Liver (tissue), 8 donors: ENCODE measurements at regions not wholly inside any gene's neighbourhood (a gene's known extent, or its start where the extent isn't known, plus 50 kb on each side); places are given as distances from the start of the nearest gene placed in this dataset.

Experiments used
- DNase-seq: peaks from one replicate; pipeline ENCODE4 v3.0.0-alpha.2; 2017; ENCODE audit warnings: low spot score
- H3K27ac ChIP-seq, 2 donors: one replicate each; pipeline ENCODE4 v1.7.0; 2013; ENCODE audit warnings: inconsistent platforms in 2 of 2, low read length in 2 of 2, control low read depth in 1 of 2, low read depth in 1 of 2, mild to moderate bottlenecking in 1 of 2
- H3K27me3 ChIP-seq, 4 donors: one replicate each; pipeline versions ENCODE4 v1.6.1 to v1.7.0; 2013; ENCODE audit warnings: low read length in 3 of 4, inconsistent platforms in 1 of 4, mild to moderate bottlenecking in 1 of 4, moderate library complexity in 1 of 4; ENCODE audit not compliant: control insufficient read depth in 4 of 4, insufficient read depth in 4 of 4
- H3K36me3 ChIP-seq, 4 donors: one replicate each; pipeline versions ENCODE4 v1.6.1 to v1.7.0; 2013; ENCODE audit warnings: low read length in 3 of 4, mild to moderate bottlenecking in 3 of 4, low read depth in 1 of 4, moderate library complexity in 1 of 4; ENCODE audit not compliant: control insufficient read depth in 4 of 4, insufficient read depth in 3 of 4
- H3K4me1 ChIP-seq, 4 donors: one replicate each; pipeline versions ENCODE4 v1.6.1 to v1.7.0; 2013; ENCODE audit warnings: low read length in 3 of 4, mild to moderate bottlenecking in 3 of 4, moderate library complexity in 1 of 4; ENCODE audit not compliant: control insufficient read depth in 4 of 4, insufficient read depth in 4 of 4
- H3K4me3 ChIP-seq, 3 donors: one replicate each; pipeline versions ENCODE4 v1.6.1 to v1.7.0; 2013; ENCODE audit warnings: low read length in 3 of 3, control low read depth in 1 of 3, low read depth in 1 of 3, mild to moderate bottlenecking in 1 of 3
- H3K9ac ChIP-seq, 2 donors: one replicate each; pipeline ENCODE4 v1.7.0; 2013; ENCODE audit warnings: low read length in 2 of 2, mild to moderate bottlenecking in 2 of 2, moderate library complexity in 2 of 2, control low read depth in 1 of 2, low read depth in 1 of 2
- H3K9me3 ChIP-seq, 4 donors: one replicate each; pipeline versions ENCODE4 v1.6.1 to v1.7.0; 2013; ENCODE audit warnings: low read length in 3 of 4; ENCODE audit not compliant: control insufficient read depth in 4 of 4
- EGR1 ChIP-seq, 2 donors: IDR thresholded peaks; 2 replicates each; pipeline ENCODE4 v1.6.1; 2016 to 2018; ENCODE audit warnings: antibody characterized with exemption in 2 of 2, low read depth in 2 of 2
- FOXA1 ChIP-seq: IDR thresholded peaks from 2 replicates; pipeline ENCODE4 v1.6.1; 2016; ENCODE audit warnings: antibody characterized with exemption
- FOXA2 ChIP-seq: IDR thresholded peaks from 2 replicates; pipeline ENCODE4 v1.6.1; 2016; ENCODE audit warnings: antibody characterized with exemption
- GABPA ChIP-seq, 2 donors: IDR thresholded peaks in 1 of 2; conservative IDR thresholded peaks in 1 of 2; 2 replicates each; pipeline ENCODE4 v1.6.1; 2016; ENCODE audit warnings: antibody characterized with exemption in 2 of 2, mild to moderate bottlenecking in 1 of 2, moderate library complexity in 1 of 2
- HNF4A ChIP-seq, 2 donors: conservative IDR thresholded peaks; 2 replicates each; pipeline ENCODE4 v1.6.1; 2016; ENCODE audit warnings: antibody characterized with exemption in 2 of 2, mild to moderate bottlenecking in 2 of 2
- HNF4G ChIP-seq: IDR thresholded peaks from 2 replicates; pipeline ENCODE4 v1.6.1; 2016; ENCODE audit warnings: antibody characterized with exemption
- JUND ChIP-seq, 2 donors: IDR thresholded peaks; 2 replicates each; pipeline ENCODE4 v1.6.1; 2016; ENCODE audit warnings: antibody characterized with exemption in 2 of 2
- NR2F2 ChIP-seq: IDR thresholded peaks from 2 replicates; pipeline ENCODE4 v1.6.1; 2016; ENCODE audit warnings: antibody characterized with exemption
- RAD21 ChIP-seq, 2 donors: IDR thresholded peaks; 2 replicates each; pipeline ENCODE4 v1.6.1; 2016; ENCODE audit warnings: antibody characterized with exemption in 2 of 2, mild to moderate bottlenecking in 2 of 2
- RXRA ChIP-seq, 2 donors: IDR thresholded peaks; 2 replicates each; pipeline ENCODE4 v1.6.1; 2017 to 2018; ENCODE audit warnings: antibody characterized with exemption in 2 of 2, mild to moderate bottlenecking in 1 of 2
- SP1 ChIP-seq: IDR thresholded peaks from 2 replicates; pipeline ENCODE4 v1.6.1; 2018; ENCODE audit warnings: antibody characterized with exemption, mild to moderate bottlenecking
- TAF1 ChIP-seq: conservative IDR thresholded peaks from 2 replicates; pipeline ENCODE4 v1.6.1; 2016; ENCODE audit warnings: antibody characterized with exemption, mild to moderate bottlenecking
- YY1 ChIP-seq: IDR thresholded peaks from 2 replicates; pipeline ENCODE4 v1.6.1; 2016; ENCODE audit warnings: antibody characterized with exemption, mild to moderate bottlenecking
- WGBS: extraction: QIAGEN DNeasy Blood & Tissue Kit; methylation state at CpG from one replicate; pipeline ENCODE4 v1.1.7; 2013; 5-methylcytosine and 5-hydroxymethylcytosine counted together
- TF ChIP-seq, protein P1 (sequence below): IDR thresholded peaks from 2 replicates; pipeline ENCODE4 v1.6.1; 2016; ENCODE audit warnings: antibody characterized with exemption, mild to moderate bottlenecking
- TF ChIP-seq, protein P2 (sequence below): IDR thresholded peaks from 2 replicates; pipeline ENCODE4 v1.6.1; 2016; ENCODE audit warnings: antibody characterized with exemption
- TF ChIP-seq, protein P3 (sequence below): fragments of 150-350 bp; IDR thresholded peaks from 2 replicates; pipeline ENCODE4 v1.5.1; 2017; ENCODE audit warnings: improper control_type of control experiment, low read depth, low read length; ENCODE audit not compliant: missing input control
- TF ChIP-seq, protein P4 (sequence below): IDR thresholded peaks from 2 replicates; pipeline ENCODE4 v1.6.1; 2016; ENCODE audit warnings: antibody characterized with exemption
- TF ChIP-seq, protein P5 (sequence below): IDR thresholded peaks from 2 replicates; pipeline ENCODE4 v1.6.1; 2016; ENCODE audit warnings: antibody characterized with exemption
- donor health status: healthy.
- donor health status: healthy.
- donor health status: healthy.
- donor health status: healthy.
- donor health status: healthy.

DNA sequence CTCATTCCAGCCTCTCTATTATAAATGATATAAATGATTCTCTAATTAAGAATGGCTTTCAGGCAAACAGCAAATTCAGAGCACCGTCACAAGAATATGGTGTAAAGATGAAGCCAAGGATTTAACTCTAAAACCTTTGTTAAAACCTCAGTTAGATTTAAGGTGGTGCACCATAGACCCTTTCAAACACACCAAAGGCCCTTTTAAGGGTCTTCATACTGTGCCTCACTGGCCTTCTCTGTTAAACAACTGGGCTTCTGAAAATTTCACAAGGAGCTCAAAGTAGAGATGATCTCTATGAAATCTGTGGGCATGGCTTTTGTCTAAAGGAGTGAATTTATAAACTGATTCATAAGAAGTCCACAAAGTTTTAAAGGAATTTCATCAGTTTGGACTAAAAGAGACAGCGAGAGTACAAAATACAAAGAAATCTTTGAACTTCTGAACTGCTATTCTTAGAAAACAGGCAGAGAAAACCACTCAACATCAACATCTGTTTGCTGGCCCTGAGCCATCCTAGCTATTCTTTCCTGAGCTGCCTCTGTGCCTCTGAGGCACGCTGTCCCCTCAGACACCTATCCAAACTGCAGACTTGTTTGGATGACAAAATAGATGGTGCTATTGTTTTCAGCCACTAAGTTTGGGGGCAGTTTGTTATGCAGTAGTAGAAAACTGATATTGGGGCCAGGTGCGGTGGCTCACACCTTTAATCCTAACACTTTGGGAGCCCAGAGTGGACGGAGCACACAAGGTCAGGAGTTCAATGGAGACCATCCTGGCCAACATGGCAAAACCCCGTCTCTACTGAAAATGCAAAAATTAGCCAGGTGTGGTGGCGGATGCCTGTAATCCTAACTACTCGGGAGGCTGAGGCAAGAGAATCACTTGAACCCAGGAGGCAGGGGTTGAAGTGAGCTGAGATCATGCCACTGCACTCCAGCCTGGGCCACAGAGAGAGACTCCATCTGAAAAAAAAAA lies 72.9 kb upstream of the MYCN start:
- Histone ChIP-seq H3K9me3 (no peaks in the 10 kb centered on the region), H3K9ac (no peak overlapping the region), H3K4me3 (no peak overlapping the region), H3K4me1 (peaks cover 0 to 13% (median 6%) of the 10 kb centered on the region in 4 donors), H3K36me3 (no peaks in the 10 kb centered on the region), H3K27me3 (no peaks in the 10 kb centered on the region), H3K27ac (no peak overlapping the region)
- TF ChIP-seq, protein P1, sequence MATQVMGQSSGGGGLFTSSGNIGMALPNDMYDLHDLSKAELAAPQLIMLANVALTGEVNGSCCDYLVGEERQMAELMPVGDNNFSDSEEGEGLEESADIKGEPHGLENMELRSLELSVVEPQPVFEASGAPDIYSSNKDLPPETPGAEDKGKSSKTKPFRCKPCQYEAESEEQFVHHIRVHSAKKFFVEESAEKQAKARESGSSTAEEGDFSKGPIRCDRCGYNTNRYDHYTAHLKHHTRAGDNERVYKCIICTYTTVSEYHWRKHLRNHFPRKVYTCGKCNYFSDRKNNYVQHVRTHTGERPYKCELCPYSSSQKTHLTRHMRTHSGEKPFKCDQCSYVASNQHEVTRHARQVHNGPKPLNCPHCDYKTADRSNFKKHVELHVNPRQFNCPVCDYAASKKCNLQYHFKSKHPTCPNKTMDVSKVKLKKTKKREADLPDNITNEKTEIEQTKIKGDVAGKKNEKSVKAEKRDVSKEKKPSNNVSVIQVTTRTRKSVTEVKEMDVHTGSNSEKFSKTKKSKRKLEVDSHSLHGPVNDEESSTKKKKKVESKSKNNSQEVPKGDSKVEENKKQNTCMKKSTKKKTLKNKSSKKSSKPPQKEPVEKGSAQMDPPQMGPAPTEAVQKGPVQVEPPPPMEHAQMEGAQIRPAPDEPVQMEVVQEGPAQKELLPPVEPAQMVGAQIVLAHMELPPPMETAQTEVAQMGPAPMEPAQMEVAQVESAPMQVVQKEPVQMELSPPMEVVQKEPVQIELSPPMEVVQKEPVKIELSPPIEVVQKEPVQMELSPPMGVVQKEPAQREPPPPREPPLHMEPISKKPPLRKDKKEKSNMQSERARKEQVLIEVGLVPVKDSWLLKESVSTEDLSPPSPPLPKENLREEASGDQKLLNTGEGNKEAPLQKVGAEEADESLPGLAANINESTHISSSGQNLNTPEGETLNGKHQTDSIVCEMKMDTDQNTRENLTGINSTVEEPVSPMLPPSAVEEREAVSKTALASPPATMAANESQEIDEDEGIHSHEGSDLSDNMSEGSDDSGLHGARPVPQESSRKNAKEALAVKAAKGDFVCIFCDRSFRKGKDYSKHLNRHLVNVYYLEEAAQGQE, result no peak
- TF ChIP-seq FOXA1 (no peak), NR2F2 (no peak), HNF4G (no peak), RAD21 (IDR thresholded peaks at IDR 0.05) (no peak), JUND (IDR thresholded peaks at IDR 0.05) (no peak), SP1 (no peak)
- TF ChIP-seq, protein P2, sequence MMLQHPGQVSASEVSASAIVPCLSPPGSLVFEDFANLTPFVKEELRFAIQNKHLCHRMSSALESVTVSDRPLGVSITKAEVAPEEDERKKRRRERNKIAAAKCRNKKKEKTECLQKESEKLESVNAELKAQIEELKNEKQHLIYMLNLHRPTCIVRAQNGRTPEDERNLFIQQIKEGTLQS, result no peak
- no peak for DNase-seq
- WGBS, result 97% methylated on average over 8 of the region's 8 CpGs

DNA sequence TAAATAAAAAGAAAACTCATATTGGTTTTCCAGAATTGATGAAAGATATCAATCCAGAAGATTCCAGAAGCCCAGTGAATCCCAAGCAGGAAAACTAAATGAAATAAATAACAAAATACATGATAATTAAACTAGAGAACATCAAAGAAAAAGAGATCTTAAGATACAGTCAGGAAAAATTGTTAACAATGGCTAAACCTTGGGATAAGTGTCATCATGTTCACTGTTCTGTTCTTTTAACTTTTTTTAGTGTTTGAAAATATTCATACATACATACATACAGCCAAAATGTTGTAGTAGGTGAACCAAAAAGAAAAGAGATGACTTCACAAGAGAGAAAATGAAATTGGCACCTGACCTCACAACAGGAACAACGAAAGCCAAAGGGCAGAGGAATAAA lies 72.2 kb upstream of the MYCN start:
- Histone ChIP-seq H3K4me3 (no peak overlapping the region), H3K9me3 (no peaks in the 10 kb centered on the region), H3K36me3 (no peaks in the 10 kb centered on the region), H3K27me3 (no peaks in the 10 kb centered on the region), H3K27ac (no peak overlapping the region), H3K4me1 (peaks cover 0 to 12% (median 6%) of the 10 kb centered on the region in 4 donors), H3K9ac (no peak overlapping the region)
- TF ChIP-seq RXRA (IDR thresholded peaks at IDR 0.05), result no peak
- no peak for TF ChIP-seq FOXA1
- no peak for TF ChIP-seq TAF1
- no peak for TF ChIP-seq JUND (IDR thresholded peaks at IDR 0.05)
- TF ChIP-seq HNF4A (conservative IDR thresholded peaks at IDR 0.05), result no peak
- TF ChIP-seq, protein P3, sequence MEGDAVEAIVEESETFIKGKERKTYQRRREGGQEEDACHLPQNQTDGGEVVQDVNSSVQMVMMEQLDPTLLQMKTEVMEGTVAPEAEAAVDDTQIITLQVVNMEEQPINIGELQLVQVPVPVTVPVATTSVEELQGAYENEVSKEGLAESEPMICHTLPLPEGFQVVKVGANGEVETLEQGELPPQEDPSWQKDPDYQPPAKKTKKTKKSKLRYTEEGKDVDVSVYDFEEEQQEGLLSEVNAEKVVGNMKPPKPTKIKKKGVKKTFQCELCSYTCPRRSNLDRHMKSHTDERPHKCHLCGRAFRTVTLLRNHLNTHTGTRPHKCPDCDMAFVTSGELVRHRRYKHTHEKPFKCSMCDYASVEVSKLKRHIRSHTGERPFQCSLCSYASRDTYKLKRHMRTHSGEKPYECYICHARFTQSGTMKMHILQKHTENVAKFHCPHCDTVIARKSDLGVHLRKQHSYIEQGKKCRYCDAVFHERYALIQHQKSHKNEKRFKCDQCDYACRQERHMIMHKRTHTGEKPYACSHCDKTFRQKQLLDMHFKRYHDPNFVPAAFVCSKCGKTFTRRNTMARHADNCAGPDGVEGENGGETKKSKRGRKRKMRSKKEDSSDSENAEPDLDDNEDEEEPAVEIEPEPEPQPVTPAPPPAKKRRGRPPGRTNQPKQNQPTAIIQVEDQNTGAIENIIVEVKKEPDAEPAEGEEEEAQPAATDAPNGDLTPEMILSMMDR, result no peak
- TF ChIP-seq, protein P1, result no peak
- TF ChIP-seq, protein P4, sequence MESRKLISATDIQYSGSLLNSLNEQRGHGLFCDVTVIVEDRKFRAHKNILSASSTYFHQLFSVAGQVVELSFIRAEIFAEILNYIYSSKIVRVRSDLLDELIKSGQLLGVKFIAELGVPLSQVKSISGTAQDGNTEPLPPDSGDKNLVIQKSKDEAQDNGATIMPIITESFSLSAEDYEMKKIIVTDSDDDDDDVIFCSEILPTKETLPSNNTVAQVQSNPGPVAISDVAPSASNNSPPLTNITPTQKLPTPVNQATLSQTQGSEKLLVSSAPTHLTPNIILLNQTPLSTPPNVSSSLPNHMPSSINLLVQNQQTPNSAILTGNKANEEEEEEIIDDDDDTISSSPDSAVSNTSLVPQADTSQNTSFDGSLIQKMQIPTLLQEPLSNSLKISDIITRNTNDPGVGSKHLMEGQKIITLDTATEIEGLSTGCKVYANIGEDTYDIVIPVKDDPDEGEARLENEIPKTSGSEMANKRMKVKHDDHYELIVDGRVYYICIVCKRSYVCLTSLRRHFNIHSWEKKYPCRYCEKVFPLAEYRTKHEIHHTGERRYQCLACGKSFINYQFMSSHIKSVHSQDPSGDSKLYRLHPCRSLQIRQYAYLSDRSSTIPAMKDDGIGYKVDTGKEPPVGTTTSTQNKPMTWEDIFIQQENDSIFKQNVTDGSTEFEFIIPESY, result no peak
- no peak for TF ChIP-seq FOXA2
- no peak for TF ChIP-seq EGR1 (IDR thresholded peaks at IDR 0.05; ENCODE audit: low read depth in 2 of 2)
- TF ChIP-seq, protein P5, sequence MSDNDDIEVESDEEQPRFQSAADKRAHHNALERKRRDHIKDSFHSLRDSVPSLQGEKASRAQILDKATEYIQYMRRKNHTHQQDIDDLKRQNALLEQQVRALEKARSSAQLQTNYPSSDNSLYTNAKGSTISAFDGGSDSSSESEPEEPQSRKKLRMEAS, result no peak
- TF ChIP-seq, protein P2, result no peak
- TF ChIP-seq HNF4G, result no peak
- no peak for TF ChIP-seq RAD21 (IDR thresholded peaks at IDR 0.05)
- no peak for TF ChIP-seq GABPA (IDR thresholded peaks at IDR 0.05 in 1 of 2, conservative IDR thresholded peaks at IDR 0.05 in 1 of 2)
- no peak for TF ChIP-seq YY1
- TF ChIP-seq SP1, result no peak
- no peak for TF ChIP-seq NR2F2
- DNase-seq, result no peak
- WGBS, result 80% methylated on average over 1 of the region's 1 CpG
